Karpas-422 (cell line): ENCODE measurements at regions not wholly inside any gene's neighbourhood (a gene's known extent, or its start where the extent isn't known, plus 50 kb on each side); places are given as distances from the start of the nearest gene placed in this dataset.
"Not testable (repeated sequence)": the region's sequence is repeated elsewhere in the genome, so short reads cannot be mapped to it uniquely, and the experiment has no call there.

ENCODE experiments used
- DNase-seq: peaks from one replicate; pipeline ENCODE4 v3.0.0-alpha.2; 2015
- H2AFZ ChIP-seq: fragments of 200-600 bp; sonication (generic); 2 replicates; pipeline ENCODE4 v1.6.1; 2014; ENCODE audit warnings: antibody characterized with exemption, low read length, mixed read lengths
- H3K27ac ChIP-seq: fragments of 200-600 bp; sonication (generic); 2 replicates; pipeline ENCODE4 v1.5.1; 2014; ENCODE audit warnings: mild to moderate bottlenecking, low read length, moderate library complexity
- H3K27me3 ChIP-seq: fragments of 200-600 bp; sonication (generic); 2 replicates; pipeline ENCODE4 v1.6.1; 2014; ENCODE audit warnings: low read length, mixed read lengths
- H3K36me3 ChIP-seq: fragments of 200-600 bp; sonication (generic); 2 replicates; pipeline ENCODE4 v1.6.1; 2014; ENCODE audit warnings: low read length, mixed read lengths; ENCODE audit not compliant: insufficient read depth
- H3K4me1 ChIP-seq: fragments of 200-600 bp; sonication (generic); 2 replicates; pipeline ENCODE4 v1.6.1; 2014; ENCODE audit warnings: mild to moderate bottlenecking, low read length, mixed read lengths
- H3K4me2 ChIP-seq: fragments of 200-600 bp; sonication (generic); 2 replicates; pipeline ENCODE4 v1.6.1; 2014; ENCODE audit warnings: low read length, low read depth, mild to moderate bottlenecking; ENCODE audit not compliant: poor library complexity, severe bottlenecking
- H3K4me3 ChIP-seq: fragments of 200-600 bp; sonication (generic); 2 replicates; pipeline ENCODE4 v1.5.1; 2014; ENCODE audit warnings: mild to moderate bottlenecking, antibody characterized with exemption, low read length, mixed read lengths
- H3K79me2 ChIP-seq: fragments of 200-600 bp; sonication (generic); 2 replicates; pipeline ENCODE4 v1.6.1; 2014; ENCODE audit warnings: mild to moderate bottlenecking, low read length, mixed read lengths
- H3K9ac ChIP-seq: fragments of 200-600 bp; sonication (generic); 2 replicates; pipeline ENCODE4 v1.6.0; 2014; ENCODE audit warnings: low read length
- H3K9me2 ChIP-seq: fragments of 200-600 bp; sonication (generic), shearing (Covaris generic); replicated peaks from 2 replicates; pipeline ENCODE4 v1.6.0; 2014; ENCODE audit warnings: mild to moderate bottlenecking, low read length, moderate library complexity; ENCODE audit not compliant: insufficient read depth
- H3K9me3 ChIP-seq: fragments of 300-700, 200-600 bp; sonication (generic); 2 replicates; pipeline ENCODE4 v1.6.1; 2014; ENCODE audit warnings: low read length, mixed read lengths
- H4K20me1 ChIP-seq: fragments of 200-600 bp; sonication (generic); 2 replicates; pipeline ENCODE4 v1.6.1; 2014; ENCODE audit warnings: mild to moderate bottlenecking, antibody characterized with exemption, low read length, low read depth; ENCODE audit not compliant: insufficient read depth

DNA sequence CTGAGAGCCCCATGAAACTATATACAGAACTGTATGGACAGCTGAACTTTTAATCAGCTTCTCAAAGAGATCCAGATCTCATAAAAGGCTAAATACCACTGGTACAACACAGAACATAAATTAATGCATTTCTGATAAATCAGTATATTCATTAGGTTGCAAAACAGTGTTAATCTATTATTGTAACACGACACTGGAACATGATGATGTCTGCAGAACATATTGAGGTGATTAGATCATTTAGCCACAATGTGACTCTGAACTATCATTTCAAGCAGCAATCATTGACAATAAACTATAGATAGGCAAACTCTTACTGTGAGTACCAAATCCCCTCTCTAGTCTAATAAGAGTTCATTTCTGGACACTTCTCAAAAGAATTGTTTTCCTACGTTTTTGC lies 50.3 kb downstream of the GASK1B start:
- no peak overlapping the region for H2AFZ ChIP-seq
- no peak overlapping the region for H3K4me3 ChIP-seq
- no peaks in the 10 kb centered on the region for H3K79me2 ChIP-seq
- no peak for DNase-seq
- no peaks in the 10 kb centered on the region for H3K36me3 ChIP-seq
- no peak overlapping the region for H3K4me2 ChIP-seq
- no peaks in the 10 kb centered on the region for H3K9me3 ChIP-seq
- no peak overlapping the region for H3K27ac ChIP-seq
- H3K9ac ChIP-seq = no peak overlapping the region
- no peaks in the 10 kb centered on the region for H3K9me2 ChIP-seq
- no peaks in the 10 kb centered on the region for H3K27me3 ChIP-seq
- H4K20me1 ChIP-seq = no peaks in the 10 kb centered on the region
- no peaks in the 10 kb centered on the region for H3K4me1 ChIP-seq

DNA sequence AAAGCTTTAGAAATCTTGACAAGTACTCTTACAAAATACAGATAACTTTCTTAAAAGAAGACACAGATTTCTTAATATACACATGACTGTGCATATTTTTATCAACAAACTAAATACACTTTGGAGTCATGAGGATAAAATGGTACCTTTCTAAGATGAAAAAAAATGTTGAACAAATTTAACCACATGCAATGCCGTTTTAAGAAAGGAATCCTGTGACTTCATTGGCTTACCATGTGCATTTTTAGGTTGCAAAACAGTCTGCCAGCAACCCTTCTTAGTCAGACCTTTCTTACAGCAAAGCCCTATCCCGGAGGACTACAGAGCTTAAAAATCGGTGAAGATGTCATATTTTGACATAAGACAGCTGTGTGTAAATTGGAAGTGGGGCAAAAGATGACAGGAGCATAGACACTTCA lies 51.7 kb downstream of the GASK1B start:
- no peak overlapping the region for H2AFZ ChIP-seq

DNA sequence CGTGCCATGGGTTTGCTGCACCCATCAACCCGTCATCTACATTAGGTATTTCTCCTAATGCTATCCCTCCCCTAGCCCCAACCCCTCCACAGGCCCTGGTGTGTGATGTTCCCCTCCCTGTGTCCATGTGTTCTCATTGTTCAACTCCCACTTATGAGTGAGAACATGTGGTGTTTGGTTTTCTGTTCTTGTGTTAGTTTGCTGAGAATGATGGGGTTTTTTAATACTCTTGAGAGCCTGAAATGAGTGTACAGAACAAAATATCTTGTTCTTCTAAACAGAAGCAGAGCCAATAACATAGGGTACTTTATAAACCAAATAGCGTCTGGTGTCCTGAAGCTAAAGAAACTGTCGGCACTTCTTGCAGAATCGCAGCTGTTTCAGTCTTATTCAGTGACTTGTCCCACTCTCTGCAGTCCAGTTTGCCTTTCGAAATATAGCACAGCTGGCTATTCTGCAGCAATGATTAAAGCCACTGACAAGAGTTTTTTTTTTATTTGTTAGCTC lies 52.1 kb downstream of the GASK1B start:
- H3K4me1 ChIP-seq, H3K36me3 ChIP-seq, DNase-seq, H3K9me2 ChIP-seq, H3K27ac ChIP-seq, H4K20me1 ChIP-seq, H3K27me3 ChIP-seq, H3K4me3 ChIP-seq, H2AFZ ChIP-seq, H3K4me2 ChIP-seq, H3K79me2 ChIP-seq, H3K9ac ChIP-seq, H3K9me3 ChIP-seq: not testable (repeated sequence)

More for the DNA sequence above, 51.7 kb downstream of the GASK1B start:
- Histone ChIP-seq H3K4me1 (no peaks in the 10 kb centered on the region), H3K9ac (no peak overlapping the region), H3K4me2 (no peak overlapping the region), H3K36me3 (no peaks in the 10 kb centered on the region), H3K27me3 (no peaks in the 10 kb centered on the region), H3K27ac (no peak overlapping the region), H3K4me3 (no peak overlapping the region), H4K20me1 (no peaks in the 10 kb centered on the region), H3K79me2 (no peaks in the 10 kb centered on the region), H3K9me2 (no peaks in the 10 kb centered on the region), H3K9me3 (no peaks in the 10 kb centered on the region)
- DNase-seq = no peak

DNA sequence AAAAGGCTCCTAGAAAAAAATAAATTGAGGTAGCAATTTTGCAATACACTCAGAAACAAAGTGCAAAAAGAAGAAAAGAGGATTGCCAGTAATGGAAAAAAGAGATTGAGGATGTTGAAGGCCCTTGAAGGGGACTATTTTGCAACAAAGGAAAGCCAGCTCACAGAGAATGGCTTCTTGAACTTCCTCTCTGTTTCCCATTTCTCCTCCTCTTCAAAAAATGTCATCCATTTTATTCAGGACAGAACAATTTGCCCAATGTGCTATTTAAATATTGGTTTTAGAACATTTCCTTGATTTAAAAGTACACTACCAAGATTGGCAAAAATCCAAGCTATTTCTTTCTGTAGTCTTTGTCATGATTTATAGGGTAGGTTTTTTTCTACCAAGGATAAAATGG lies 60.2 kb downstream of the GASK1B start:
- H2AFZ ChIP-seq = no peak overlapping the region
- H3K4me2 ChIP-seq = no peak overlapping the region
- no peaks in the 10 kb centered on the region for H3K79me2 ChIP-seq
- no peak overlapping the region for H3K27ac ChIP-seq
- no peaks in the 10 kb centered on the region for H3K36me3 ChIP-seq
- H4K20me1 ChIP-seq = no peaks in the 10 kb centered on the region
- peaks cover 3% of the 10 kb centered on the region; the same call in 1 of the 2 replicates for H3K9me3 ChIP-seq
- H3K4me3 ChIP-seq = no peak overlapping the region
- H3K9ac ChIP-seq = no peak overlapping the region
- H3K9me2 ChIP-seq = no peaks in the 10 kb centered on the region
- no peaks in the 10 kb centered on the region for H3K27me3 ChIP-seq
- no peaks in the 10 kb centered on the region for H3K4me1 ChIP-seq
- DNase-seq = no peak

DNA sequence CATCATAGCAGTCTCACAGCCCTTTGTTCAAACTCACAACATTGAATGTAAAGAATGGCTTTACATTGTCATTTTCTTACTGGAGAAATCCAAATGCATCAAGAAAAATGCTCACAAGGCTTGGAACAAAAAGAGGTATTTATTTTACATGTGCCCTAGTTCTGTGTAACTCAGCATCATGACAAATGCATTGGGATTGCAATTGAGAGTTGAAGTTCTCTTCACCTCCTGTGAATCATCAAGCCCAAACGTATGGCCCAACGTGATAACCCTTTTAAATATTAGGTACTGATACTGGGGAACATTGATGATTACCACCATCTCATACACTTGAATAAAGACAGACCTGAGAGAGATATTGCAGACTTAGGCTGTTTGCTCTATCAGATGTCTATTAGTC lies 61.6 kb downstream of the GASK1B start:
- Histone ChIP-seq H3K4me1 (no peaks in the 10 kb centered on the region), H4K20me1 (no peaks in the 10 kb centered on the region), H3K27ac (no peak overlapping the region), H3K4me3 (no peak overlapping the region), H3K36me3 (no peaks in the 10 kb centered on the region), H3K9ac (no peak overlapping the region), H3K79me2 (no peaks in the 10 kb centered on the region), H3K4me2 (no peak overlapping the region), H3K9me2 (no peaks in the 10 kb centered on the region), H3K27me3 (no peaks in the 10 kb centered on the region), H3K9me3 (peaks cover 3% of the 10 kb centered on the region; the same call in 1 of the 2 replicates), H2AFZ (no peak overlapping the region)
- DNase-seq = no peak

DNA sequence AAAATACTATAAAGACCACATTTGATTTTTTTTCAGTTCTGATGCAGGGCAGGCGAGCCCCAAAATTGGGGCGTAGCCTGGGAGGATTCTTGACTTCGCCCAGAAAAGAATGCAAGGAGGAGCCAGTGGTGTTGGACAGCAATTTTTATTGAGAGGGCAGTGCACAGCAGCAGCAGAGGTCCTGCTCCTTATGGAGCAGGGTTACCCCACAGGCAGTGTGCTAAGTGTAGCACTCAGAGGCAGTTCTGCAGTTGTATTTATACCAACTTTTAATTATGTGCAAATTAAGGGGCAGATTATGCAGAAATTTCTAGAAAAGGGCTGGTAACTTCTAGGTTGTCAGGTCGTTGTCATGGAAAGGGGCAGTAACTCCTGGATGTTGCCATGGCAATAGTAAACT lies 69.9 kb downstream of the GASK1B start:
- no peak for DNase-seq
- Histone ChIP-seq H3K79me2 (no peaks in the 10 kb centered on the region), H3K36me3 (no peaks in the 10 kb centered on the region), H3K9ac (no peak overlapping the region), H3K4me2 (no peak overlapping the region), H3K9me3 (peaks cover 2% of the 10 kb centered on the region; the same call in 1 of the 2 replicates), H3K27me3 (no peaks in the 10 kb centered on the region), H3K4me3 (no peak overlapping the region), H3K9me2 (no peaks in the 10 kb centered on the region; the same call in 1 of the 2 replicates), H2AFZ (no peak overlapping the region), H4K20me1 (no peaks in the 10 kb centered on the region), H3K4me1 (no peaks in the 10 kb centered on the region), H3K27ac (no peak overlapping the region)

DNA sequence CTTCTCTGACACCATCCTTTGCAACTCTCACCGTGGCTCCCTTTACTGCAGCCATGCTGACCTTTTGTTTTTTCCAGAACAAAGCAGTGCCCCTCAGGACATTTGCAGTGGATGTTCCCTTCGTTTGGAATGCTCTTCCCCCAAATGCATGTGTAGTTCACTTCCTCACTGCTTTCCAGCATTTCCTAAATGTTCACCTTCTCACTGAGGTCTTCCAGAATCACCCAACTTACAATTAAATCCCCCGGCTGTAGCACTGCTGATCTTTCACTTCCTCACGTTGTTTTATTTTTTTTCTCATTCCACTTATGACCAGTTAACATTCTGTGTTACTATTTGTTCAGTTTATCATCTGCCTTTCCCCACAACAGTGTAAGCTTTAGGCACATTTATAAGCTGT lies 73.1 kb downstream of the GASK1B start:
- Histone ChIP-seq H3K9me2 (no peaks in the 10 kb centered on the region; the same call in 1 of the 2 replicates), H3K9me3 (no peaks in the 10 kb centered on the region), H3K36me3 (no peaks in the 10 kb centered on the region), H3K9ac (no peak overlapping the region), H3K27ac (no peak overlapping the region), H3K4me2 (no peak overlapping the region), H3K4me1 (no peaks in the 10 kb centered on the region), H4K20me1 (no peaks in the 10 kb centered on the region), H3K4me3 (no peak overlapping the region), H3K79me2 (no peaks in the 10 kb centered on the region), H2AFZ (no peak overlapping the region), H3K27me3 (no peaks in the 10 kb centered on the region)
- no peak for DNase-seq

DNA sequence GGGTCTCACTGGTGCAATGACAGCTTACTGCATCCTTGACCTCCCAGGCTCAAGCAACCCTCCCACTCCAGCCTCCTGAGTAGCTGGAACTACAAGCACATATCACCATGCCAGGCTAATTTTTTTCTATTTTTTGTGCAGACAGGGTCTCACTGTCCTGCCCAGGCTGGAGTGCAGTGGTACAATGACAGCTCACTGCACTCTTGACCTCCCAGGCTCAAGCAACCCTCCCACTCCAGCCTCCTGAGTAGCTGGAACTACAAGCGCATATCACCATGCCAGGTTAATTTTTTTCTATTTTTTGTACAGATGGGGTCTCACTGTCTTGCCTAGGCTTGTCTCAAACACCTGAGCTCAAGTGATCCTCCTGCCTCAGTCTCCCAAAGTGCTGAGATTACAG lies 74.0 kb downstream of the GASK1B start:
- Histone ChIP-seq H3K9me2 (no peaks in the 10 kb centered on the region), H2AFZ (no peak overlapping the region), H3K4me3 (no peak overlapping the region), H3K9me3 (no peaks in the 10 kb centered on the region), H3K9ac (no peak overlapping the region), H3K36me3 (no peaks in the 10 kb centered on the region), H3K27ac (no peak overlapping the region), H4K20me1 (no peaks in the 10 kb centered on the region), H3K79me2 (no peaks in the 10 kb centered on the region), H3K4me2 (no peak overlapping the region), H3K4me1 (no peaks in the 10 kb centered on the region), H3K27me3 (no peaks in the 10 kb centered on the region)
- no peak for DNase-seq
